ENCODE measurements at regions not wholly inside any gene's neighbourhood (a gene's known extent, or its start where the extent isn't known, plus 50 kb on each side); places are given as distances from the start of the nearest gene placed in this dataset.

DNA sequence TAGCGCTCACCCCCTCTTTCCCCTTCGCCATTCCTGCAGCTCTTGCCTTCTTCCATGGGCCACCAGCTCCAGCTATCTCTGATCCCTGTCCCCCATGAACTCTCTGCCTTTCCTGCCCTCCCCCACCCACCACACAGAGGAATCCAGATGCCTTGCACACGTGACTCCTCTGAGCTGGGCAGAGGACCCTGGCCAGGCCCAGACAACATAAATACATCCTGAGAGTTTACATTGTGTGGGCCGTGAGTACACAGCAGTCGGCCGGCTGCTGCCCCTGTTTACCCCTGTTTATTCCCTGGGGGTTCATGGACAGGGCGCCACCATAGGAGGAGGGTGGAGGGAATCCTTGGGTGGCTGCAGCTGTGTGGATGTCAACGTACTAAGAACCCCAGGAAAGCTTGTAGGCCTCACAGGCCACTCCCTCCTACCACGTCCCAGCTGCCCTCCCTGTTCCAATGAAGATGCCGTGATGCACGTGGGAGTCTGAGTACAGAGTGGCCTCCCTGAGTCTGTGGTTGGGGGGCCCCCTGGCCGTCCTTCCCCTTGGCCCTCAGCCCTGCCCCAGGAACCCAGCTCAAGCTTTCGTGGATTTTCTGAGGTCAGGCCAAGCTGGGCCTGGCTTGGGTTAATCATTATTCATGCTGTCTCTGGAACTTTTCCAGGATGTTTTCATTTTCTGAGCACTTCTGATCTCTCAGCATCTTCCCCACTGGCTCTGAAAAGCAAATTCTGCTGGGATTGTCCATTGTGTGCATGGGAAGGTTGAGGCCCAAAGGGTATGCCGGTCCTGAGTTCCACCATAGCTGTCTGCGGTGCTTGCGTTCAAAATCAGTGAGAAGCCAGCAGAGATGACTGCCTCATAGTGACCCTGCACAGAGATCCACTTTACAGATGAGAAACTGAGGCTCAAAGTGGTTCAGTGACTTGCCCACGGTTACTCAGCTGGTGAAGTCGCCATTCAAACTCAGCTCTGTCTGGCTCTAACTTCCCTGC lies 136.3 kb downstream of the MRPL14 start:
- DNase-seq (ENCODE audit: low spot score), result no peak
- TF ChIP-seq, protein P1, sequence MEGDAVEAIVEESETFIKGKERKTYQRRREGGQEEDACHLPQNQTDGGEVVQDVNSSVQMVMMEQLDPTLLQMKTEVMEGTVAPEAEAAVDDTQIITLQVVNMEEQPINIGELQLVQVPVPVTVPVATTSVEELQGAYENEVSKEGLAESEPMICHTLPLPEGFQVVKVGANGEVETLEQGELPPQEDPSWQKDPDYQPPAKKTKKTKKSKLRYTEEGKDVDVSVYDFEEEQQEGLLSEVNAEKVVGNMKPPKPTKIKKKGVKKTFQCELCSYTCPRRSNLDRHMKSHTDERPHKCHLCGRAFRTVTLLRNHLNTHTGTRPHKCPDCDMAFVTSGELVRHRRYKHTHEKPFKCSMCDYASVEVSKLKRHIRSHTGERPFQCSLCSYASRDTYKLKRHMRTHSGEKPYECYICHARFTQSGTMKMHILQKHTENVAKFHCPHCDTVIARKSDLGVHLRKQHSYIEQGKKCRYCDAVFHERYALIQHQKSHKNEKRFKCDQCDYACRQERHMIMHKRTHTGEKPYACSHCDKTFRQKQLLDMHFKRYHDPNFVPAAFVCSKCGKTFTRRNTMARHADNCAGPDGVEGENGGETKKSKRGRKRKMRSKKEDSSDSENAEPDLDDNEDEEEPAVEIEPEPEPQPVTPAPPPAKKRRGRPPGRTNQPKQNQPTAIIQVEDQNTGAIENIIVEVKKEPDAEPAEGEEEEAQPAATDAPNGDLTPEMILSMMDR (IDR thresholded peaks at IDR 0.05; ENCODE audit: extremely low read depth, insufficient read depth, missing control alignments), result no peak
- in situ Hi-C loops (cut with MboI; ENCODE audit: low pct_unique_long_range_greater_than_20kb, low sequenced_read_pairs, unreplicated experiment), result no loop called here

DNA sequence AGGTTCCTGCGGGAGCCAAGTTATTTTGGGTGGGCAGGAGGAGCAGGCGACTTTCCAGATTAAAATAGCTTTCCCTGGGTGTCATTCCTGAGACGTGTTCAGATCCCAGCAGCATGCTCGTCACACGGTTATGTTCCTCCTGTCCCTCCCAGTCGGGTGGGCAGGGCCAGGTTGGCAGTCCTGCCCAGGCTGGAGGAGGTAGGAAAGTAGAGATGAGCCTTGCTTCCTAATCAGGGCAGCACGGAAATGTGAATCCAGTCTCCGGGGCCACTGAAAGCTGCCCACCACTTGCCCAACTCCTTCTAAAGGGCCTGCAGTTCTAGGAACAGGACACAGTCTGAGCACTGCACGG lies 137.0 kb downstream of the MRPL14 start:
- in situ Hi-C loops (cut with MboI; ENCODE audit: low pct_unique_long_range_greater_than_20kb, low sequenced_read_pairs, unreplicated experiment), result no loop called here
- no peak for DNase-seq (ENCODE audit: low spot score)
- TF ChIP-seq, protein P1 (IDR thresholded peaks at IDR 0.05; ENCODE audit: extremely low read depth, insufficient read depth, missing control alignments), result no peak

- in situ Hi-C loops (cut with MboI; ENCODE audit: low pct_unique_long_range_greater_than_20kb, low sequenced_read_pairs, unreplicated experiment), result no loop called here
- DNase-seq (ENCODE audit: low spot score), result no peak
- TF ChIP-seq, protein P1 (IDR thresholded peaks at IDR 0.05; ENCODE audit: extremely low read depth, insufficient read depth, missing control alignments), result no peak
These were observed 137.6 kb downstream of the MRPL14 start for GRCh38 chr6:43989581-43990146.

- TF ChIP-seq, protein P1 (IDR thresholded peaks at IDR 0.05; ENCODE audit: extremely low read depth, insufficient read depth, missing control alignments), result no peak
- no peak for DNase-seq (ENCODE audit: low spot score)
- in situ Hi-C loops (cut with MboI; ENCODE audit: low pct_unique_long_range_greater_than_20kb, low sequenced_read_pairs, unreplicated experiment), result no loop called here
These were observed 138.5 kb downstream of the MRPL14 start for GRCh38 chr6:43988801-43989200.

DNA sequence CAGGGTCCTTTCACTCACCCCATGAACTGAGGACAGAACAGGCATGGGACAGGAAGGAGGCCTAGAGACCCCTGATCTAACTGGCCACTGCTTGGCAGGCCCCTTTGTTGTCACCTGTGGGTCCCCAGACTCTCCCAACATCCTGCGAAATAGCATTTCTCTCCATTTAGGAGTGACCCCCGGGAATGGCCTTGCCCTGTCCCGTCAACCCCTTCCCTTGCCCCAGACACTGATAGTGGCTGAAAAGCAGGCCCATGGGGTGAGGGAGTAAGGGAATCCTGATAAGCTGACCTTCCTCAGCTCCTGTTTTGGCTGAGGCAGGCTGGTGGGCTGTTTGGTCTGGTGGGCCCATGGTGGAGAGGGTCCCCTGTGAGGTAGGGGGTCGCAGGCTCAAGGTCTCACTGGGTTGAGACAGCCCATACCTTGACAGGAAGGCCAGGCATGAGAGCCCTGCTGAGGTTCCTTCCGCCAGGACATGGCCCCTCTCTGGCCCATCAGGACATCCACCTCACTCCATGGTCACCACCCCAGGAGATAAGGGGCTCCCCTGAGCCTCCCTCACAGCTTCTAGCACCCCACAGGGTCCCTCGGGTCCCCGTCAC lies 139.3 kb downstream of the MRPL14 start:
- in situ Hi-C loops (cut with MboI; ENCODE audit: low pct_unique_long_range_greater_than_20kb, low sequenced_read_pairs, unreplicated experiment), result no loop called here

GRCh38 chr6:43986177-43986825 lies 141.0 kb downstream of the MRPL14 start:
- TF ChIP-seq, protein P1 (IDR thresholded peaks at IDR 0.05; ENCODE audit: extremely low read depth, insufficient read depth, missing control alignments), result no peak
- in situ Hi-C loops (cut with MboI; ENCODE audit: low pct_unique_long_range_greater_than_20kb, low sequenced_read_pairs, unreplicated experiment), result no loop called here
- no peak for DNase-seq (ENCODE audit: low spot score)

More for the DNA sequence above, 139.3 kb downstream of the MRPL14 start:
- TF ChIP-seq, protein P1 (IDR thresholded peaks at IDR 0.05; ENCODE audit: extremely low read depth, insufficient read depth, missing control alignments), result no peak
- DNase-seq (ENCODE audit: low spot score), result no peak

All from GM13977 (cell line).